ENCODE measurements at regions not wholly inside any gene's neighbourhood (a gene's known extent, or its start where the extent isn't known, plus 50 kb on each side); places are given as distances from the start of the nearest gene placed in this dataset.

- 79 to 83% methylated on average over 2 of the region's 2 CpGs for WGBS, 2 donors
Observed at GRCh38 chr5:167726642-167727041, 564.8 kb upstream of the WWC1 start.

GRCh38 chr5:167730121-167730520, 561.3 kb upstream of the WWC1 start:
- H3K9me3 ChIP-seq: no peaks in the 10 kb centered on the region
- intact Hi-C loops (cut with DNase I): no loop called here
- no peak for TF ChIP-seq CTCF (IDR thresholded peaks at IDR 0.05)
- H3K4me3 ChIP-seq (replicated peaks in 1 of 3): no peak overlapping the region
- no peaks in the 10 kb centered on the region for H3K36me3 ChIP-seq
- no peaks in the 10 kb centered on the region for H3K27me3 ChIP-seq
- H3K4me1 ChIP-seq: peaks cover 15 to 22% of the 10 kb centered on the region in 2 donors
- 83 to 89% methylated on average over 3 of the region's 3 CpGs for WGBS, 2 donors
- no peak overlapping the region for H3K27ac ChIP-seq
- no peak for DNase-seq

More at GRCh38 chr5:167726642-167727041, 564.8 kb upstream of the WWC1 start:
- Histone ChIP-seq H3K36me3 (no peaks in the 10 kb centered on the region), H3K4me1 (peaks cover 7 to 21% of the 10 kb centered on the region in 2 donors), H3K27me3 (no peaks in the 10 kb centered on the region), H3K4me3 (replicated peaks in 1 of 3) (no peak overlapping the region), H3K9me3 (no peaks in the 10 kb centered on the region), H3K27ac (no peak overlapping the region)
- DNase-seq: no peak
- intact Hi-C loops (cut with DNase I): loop anchor here (10.0 kb wide), 1 partner anchor 498 kb away; no protein-coding TSS in a partner anchor
- no peak for TF ChIP-seq POLR2A (IDR thresholded peaks at IDR 0.05)
- TF ChIP-seq CTCF (IDR thresholded peaks at IDR 0.05): no peak

GRCh38 chr5:167730656-167731055, 560.8 kb upstream of the WWC1 start:
- no peaks in the 10 kb centered on the region for H3K36me3 ChIP-seq
- no peak for DNase-seq
- no peak overlapping the region for H3K27ac ChIP-seq
- H3K9me3 ChIP-seq: no peaks in the 10 kb centered on the region
- TF ChIP-seq CTCF (IDR thresholded peaks at IDR 0.05): no peak
- TF ChIP-seq POLR2A (IDR thresholded peaks at IDR 0.05): no peak
- 91 to 96% methylated on average over 2 of the region's 2 CpGs for WGBS, 2 donors
- no peak overlapping the region for H3K4me3 ChIP-seq (replicated peaks in 1 of 3)
- peaks cover 15 to 22% of the 10 kb centered on the region in 2 donors for H3K4me1 ChIP-seq
- intact Hi-C loops (cut with DNase I): no loop called here
- no peaks in the 10 kb centered on the region for H3K27me3 ChIP-seq

GRCh38 chr5:167731951-167732350, 559.5 kb upstream of the WWC1 start:
- Histone ChIP-seq H3K9me3 (no peaks in the 10 kb centered on the region), H3K36me3 (no peaks in the 10 kb centered on the region), H3K27ac (peak overlapping the region; percentile 64 to 89 (median 86)), H3K4me1 (peaks cover 15 to 22% of the 10 kb centered on the region in 2 donors), H3K27me3 (no peaks in the 10 kb centered on the region), H3K4me3 (replicated peaks in 1 of 3) (no peak overlapping the region)
- no peak for DNase-seq
- intact Hi-C loops (cut with DNase I): no loop called here
- no peak for TF ChIP-seq POLR2A (IDR thresholded peaks at IDR 0.05)
- TF ChIP-seq CTCF (IDR thresholded peaks at IDR 0.05): peak in 1 of 6 experiments; percentile 20
- 65 to 77% methylated on average over 1 of the region's 1 CpG for WGBS, 2 donors

- intact Hi-C loops (cut with DNase I): no loop called here
- Histone ChIP-seq H3K4me1 (peaks cover 15 to 22% of the 10 kb centered on the region in 2 donors), H3K9me3 (no peaks in the 10 kb centered on the region), H3K4me3 (replicated peaks in 1 of 3) (no peak overlapping the region), H3K27me3 (no peaks in the 10 kb centered on the region), H3K36me3 (no peaks in the 10 kb centered on the region), H3K27ac (peak overlapping the region; percentile 64 to 79 (median 72))
- WGBS, 2 donors: 58 to 61% methylated on average over 2 of the region's 2 CpGs
- TF ChIP-seq POLR2A (IDR thresholded peaks at IDR 0.05): no peak
- no peak for TF ChIP-seq CTCF (IDR thresholded peaks at IDR 0.05)
- no peak for DNase-seq
Observed at GRCh38 chr5:167732499-167732898, 558.9 kb upstream of the WWC1 start.

All from thyroid gland (tissue), 4 donors.